Mesenchymal stem cell (in vitro differentiated cells and primary cell): ENCODE measurements at regions not wholly inside any gene's neighbourhood (a gene's known extent, or its start where the extent isn't known, plus 50 kb on each side); places are given as distances from the start of the nearest gene placed in this dataset.

ENCODE experiments used
- DNase-seq: peaks from one replicate; pipeline ENCODE4 v3.0.0-alpha.2; 2013
- H2AFZ ChIP-seq: one replicate; pipeline ENCODE4 v1.6.1; 2013; ENCODE audit warnings: low read depth, mild to moderate bottlenecking, control low read depth, inconsistent platforms, low read length, moderate library complexity
- H2AK5ac ChIP-seq: 2 replicates; pipeline ENCODE4 v1.6.1; 2013; ENCODE audit warnings: low read length, moderate library complexity, mild to moderate bottlenecking, inconsistent platforms; ENCODE audit not compliant: severe bottlenecking
- H2BK120ac ChIP-seq: one replicate; pipeline ENCODE4 v1.6.1; 2013; ENCODE audit warnings: low read depth, mild to moderate bottlenecking, inconsistent platforms, low read length, moderate library complexity
- H2BK12ac ChIP-seq, 2 experiments: one replicate each; pipeline ENCODE4 v1.6.1; 2013; ENCODE audit warnings: inconsistent platforms in 2 of 2, low read length in 2 of 2, mild to moderate bottlenecking in 2 of 2, moderate library complexity in 2 of 2, control low read depth in 1 of 2
- H2BK15ac ChIP-seq: one replicate; pipeline ENCODE4 v1.6.1; 2013; ENCODE audit warnings: mild to moderate bottlenecking, low read depth, inconsistent platforms; ENCODE audit not compliant: poor library complexity, severe bottlenecking
- H2BK5ac ChIP-seq: 2 replicates; pipeline ENCODE4 v1.6.1; 2013; ENCODE audit warnings: low read depth, mild to moderate bottlenecking, low read length, control low read depth, inconsistent platforms; ENCODE audit not compliant: poor library complexity, severe bottlenecking
- H3K14ac ChIP-seq, 2 experiments: one replicate each; pipeline ENCODE4 v1.6.1; 2013; ENCODE audit warnings: inconsistent platforms in 2 of 2, low read length in 2 of 2, control low read depth in 1 of 2, mild to moderate bottlenecking in 1 of 2, moderate library complexity in 1 of 2
- H3K18ac ChIP-seq, 2 experiments: one replicate each; pipeline ENCODE4 v1.6.1; 2013; ENCODE audit warnings: inconsistent platforms in 2 of 2, low read length in 2 of 2, control low read depth in 1 of 2, low read depth in 1 of 2, mild to moderate bottlenecking in 1 of 2
- H3K23ac ChIP-seq, 2 experiments: one replicate each; pipeline ENCODE4 v1.6.1; 2013; ENCODE audit warnings: inconsistent platforms in 2 of 2, low read length in 2 of 2, mild to moderate bottlenecking in 2 of 2, moderate library complexity in 2 of 2, control low read depth in 1 of 2
- H3K27ac ChIP-seq: 2 replicates; pipeline ENCODE4 v1.5.1; 2013; ENCODE audit warnings: mild to moderate bottlenecking, moderate library complexity, low read length, control low read depth, inconsistent platforms; ENCODE audit not compliant: poor library complexity, severe bottlenecking
- H3K27me3 ChIP-seq, 2 experiments: 2 replicates each; pipeline versions ENCODE4 v1.6.1 to v1.7.0; 2013; ENCODE audit warnings: low read length in 2 of 2, mild to moderate bottlenecking in 2 of 2, moderate library complexity in 2 of 2, control low read depth in 1 of 2, inconsistent platforms in 1 of 2; ENCODE audit not compliant: control insufficient read depth in 1 of 2, insufficient read depth in 1 of 2
- H3K36me3 ChIP-seq, 2 experiments: 2 replicates each; pipeline versions ENCODE4 v1.6.1 to v1.7.0; 2013; ENCODE audit warnings: low read length in 2 of 2, control low read depth in 1 of 2, inconsistent platforms in 1 of 2, low read depth in 1 of 2, mild to moderate bottlenecking in 1 of 2; ENCODE audit not compliant: insufficient read depth in 2 of 2, control insufficient read depth in 1 of 2
- H3K4ac ChIP-seq, 2 experiments: one replicate each; pipeline ENCODE4 v1.6.1; 2013; ENCODE audit warnings: inconsistent platforms in 2 of 2, low read length in 2 of 2, mild to moderate bottlenecking in 2 of 2, moderate library complexity in 2 of 2, control low read depth in 1 of 2, low read depth in 1 of 2
- H3K4me1 ChIP-seq: 2 replicates; pipeline ENCODE4 v1.6.1; 2013; ENCODE audit warnings: low read depth, low read length, control low read depth; ENCODE audit not compliant: control insufficient read depth, insufficient read depth
- H3K4me2 ChIP-seq: 2 replicates; pipeline ENCODE4 v1.6.1; 2013; ENCODE audit warnings: low read length, mild to moderate bottlenecking, inconsistent platforms; ENCODE audit not compliant: poor library complexity, severe bottlenecking
- H3K4me3 ChIP-seq, 2 experiments: 2 replicates each; pipeline versions ENCODE4 v1.5.1 to v1.7.0; 2013; ENCODE audit warnings: low read length in 2 of 2, mild to moderate bottlenecking in 2 of 2, control low read depth in 1 of 2, low read depth in 1 of 2; ENCODE audit not compliant: insufficient read depth in 1 of 2
- H3K79me1 ChIP-seq: replicated peaks from 2 replicates; pipeline ENCODE4 v1.6.1; 2013; ENCODE audit warnings: mild to moderate bottlenecking, control low read depth, low read length, inconsistent platforms; ENCODE audit not compliant: poor library complexity, severe bottlenecking
- H3K9ac ChIP-seq: 2 replicates; pipeline ENCODE4 v1.7.0; 2013; ENCODE audit warnings: mild to moderate bottlenecking, low read length, moderate library complexity
- H3K9me3 ChIP-seq: 2 replicates; pipeline ENCODE4 v1.7.0; 2013; ENCODE audit warnings: mild to moderate bottlenecking, low read length; ENCODE audit not compliant: control insufficient read depth
- H4K8ac ChIP-seq: one replicate; pipeline ENCODE4 v1.6.1; 2013; ENCODE audit warnings: inconsistent platforms, mild to moderate bottlenecking, low read length, moderate library complexity
- H4K91ac ChIP-seq: one replicate; pipeline ENCODE4 v1.6.1; 2013; ENCODE audit warnings: mild to moderate bottlenecking, low read length, inconsistent platforms
- WGBS: methylation state at CpG from one replicate; pipeline ENCODE4 v1.1.7; 2013; ENCODE audit warnings: mixed read lengths; 5-methylcytosine and 5-hydroxymethylcytosine counted together

DNA sequence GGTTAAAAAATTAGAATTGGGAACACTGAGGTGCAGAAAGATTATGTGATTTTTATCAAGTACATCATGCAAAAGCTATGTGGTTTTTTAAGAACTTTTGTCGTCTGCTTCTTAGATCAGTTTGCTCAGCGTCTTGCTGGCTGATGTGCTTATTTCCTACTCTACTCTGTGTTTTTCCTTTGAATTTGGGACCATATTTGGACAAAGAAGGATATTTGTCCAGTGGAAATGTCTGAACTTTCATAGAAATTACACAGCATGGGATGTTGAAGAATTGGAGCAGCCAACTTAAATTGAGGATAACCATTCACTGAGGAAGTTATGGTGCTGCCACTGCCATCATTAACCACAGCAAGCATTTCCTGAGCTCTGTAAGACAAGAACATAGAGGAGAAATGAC, 252.8 kb upstream of the HS3ST5 start:
- H2BK120ac ChIP-seq: no peak overlapping the region
- no peak overlapping the region for H3K4ac ChIP-seq
- DNase-seq: no peak
- 89% methylated on average over 2 of the region's 2 CpGs for WGBS
- H3K36me3 ChIP-seq: no peaks in the 10 kb centered on the region
- no peak overlapping the region for H3K14ac ChIP-seq
- no peak overlapping the region for H3K23ac ChIP-seq
- H4K91ac ChIP-seq: no peak overlapping the region
- H3K27ac ChIP-seq: no peak overlapping the region
- H2AFZ ChIP-seq: no peak overlapping the region
- H3K4me1 ChIP-seq: no peaks in the 10 kb centered on the region
- H3K9ac ChIP-seq: no peak overlapping the region
- no peak overlapping the region for H2BK15ac ChIP-seq
- H4K8ac ChIP-seq: no peak overlapping the region
- no peaks in the 10 kb centered on the region for H3K79me1 ChIP-seq
- H3K18ac ChIP-seq: no peak overlapping the region
- H2BK5ac ChIP-seq: no peak overlapping the region
- H3K27me3 ChIP-seq: no peaks in the 10 kb centered on the region
- H3K4me2 ChIP-seq: no peak overlapping the region
- H3K4me3 ChIP-seq: no peak overlapping the region
- no peak overlapping the region for H2AK5ac ChIP-seq
- no peaks in the 10 kb centered on the region for H3K9me3 ChIP-seq
- no peak overlapping the region for H2BK12ac ChIP-seq

DNA sequence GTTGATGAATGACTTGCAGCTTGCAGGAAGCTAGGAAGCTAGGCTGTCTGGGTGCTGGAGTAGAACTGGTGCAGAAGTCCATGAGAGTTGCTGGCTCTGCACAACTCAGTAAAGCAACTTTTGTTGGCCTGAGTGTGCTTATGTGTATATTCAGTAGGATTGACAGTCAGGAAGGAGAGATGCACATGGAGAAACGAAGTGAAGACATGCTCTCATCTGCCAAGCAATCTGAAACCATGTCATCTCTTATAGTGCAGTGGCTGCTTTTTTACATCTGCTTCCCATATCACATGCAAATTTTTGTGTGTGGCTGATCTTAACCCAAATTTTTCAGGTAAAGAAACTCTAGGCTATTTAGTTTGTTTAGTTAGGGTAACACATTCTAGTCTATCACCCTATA, 252.4 kb upstream of the HS3ST5 start:
- Histone ChIP-seq H3K36me3 (no peaks in the 10 kb centered on the region), H3K79me1 (no peaks in the 10 kb centered on the region), H3K9ac (no peak overlapping the region), H2AK5ac (no peak overlapping the region), H3K4me1 (no peaks in the 10 kb centered on the region), H3K14ac (no peak overlapping the region), H3K27ac (no peak overlapping the region), H2AFZ (no peak overlapping the region), H2BK12ac (no peak overlapping the region), H3K4me3 (no peak overlapping the region), H4K91ac (no peak overlapping the region), H3K27me3 (no peaks in the 10 kb centered on the region), H4K8ac (no peak overlapping the region), H2BK120ac (no peak overlapping the region), H3K4ac (no peak overlapping the region), H3K23ac (no peak overlapping the region), H3K18ac (no peak overlapping the region), H2BK5ac (no peak overlapping the region), H3K4me2 (no peak overlapping the region), H3K9me3 (no peaks in the 10 kb centered on the region), H2BK15ac (no peak overlapping the region)
- WGBS: no CpG with 5 or more reads among the region's 1 CpG
- DNase-seq: no peak

DNA sequence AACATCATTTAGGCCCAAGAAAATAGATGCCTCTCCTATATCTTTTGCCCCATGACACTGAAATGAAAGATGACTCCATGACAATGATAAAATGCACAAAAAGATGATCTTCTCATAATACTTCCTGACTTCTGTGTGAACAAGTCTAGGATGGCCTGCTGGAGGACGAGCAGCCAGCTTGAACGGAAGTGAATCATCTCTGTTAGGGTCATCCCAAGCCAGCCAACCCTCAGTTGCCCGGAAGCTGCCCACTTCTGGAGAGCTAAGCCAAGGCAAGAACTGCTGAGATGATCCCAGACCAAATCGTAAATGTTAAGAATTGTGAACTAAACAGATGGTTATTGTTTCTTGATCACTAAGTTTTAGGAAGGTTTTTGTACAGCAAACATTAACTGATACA, 249.7 kb upstream of the HS3ST5 start:
- no peaks in the 10 kb centered on the region for H3K79me1 ChIP-seq
- H3K36me3 ChIP-seq: no peaks in the 10 kb centered on the region
- H3K9me3 ChIP-seq: no peaks in the 10 kb centered on the region
- no peak overlapping the region for H4K91ac ChIP-seq
- 81% methylated on average over 4 of the region's 4 CpGs for WGBS
- no peak overlapping the region for H3K9ac ChIP-seq
- H2AFZ ChIP-seq: no peak overlapping the region
- no peak overlapping the region for H3K4me3 ChIP-seq
- no peaks in the 10 kb centered on the region for H3K27me3 ChIP-seq
- H3K14ac ChIP-seq: no peak overlapping the region
- no peak overlapping the region for H3K18ac ChIP-seq
- H4K8ac ChIP-seq: no peak overlapping the region
- H2BK12ac ChIP-seq: no peak overlapping the region
- no peak overlapping the region for H3K4ac ChIP-seq
- DNase-seq: no peak
- H2BK120ac ChIP-seq: no peak overlapping the region
- no peak overlapping the region for H2BK15ac ChIP-seq
- no peak overlapping the region for H3K27ac ChIP-seq
- no peaks in the 10 kb centered on the region for H3K4me1 ChIP-seq
- H2AK5ac ChIP-seq: no peak overlapping the region
- no peak overlapping the region for H2BK5ac ChIP-seq
- no peak overlapping the region for H3K23ac ChIP-seq
- no peak overlapping the region for H3K4me2 ChIP-seq

DNA sequence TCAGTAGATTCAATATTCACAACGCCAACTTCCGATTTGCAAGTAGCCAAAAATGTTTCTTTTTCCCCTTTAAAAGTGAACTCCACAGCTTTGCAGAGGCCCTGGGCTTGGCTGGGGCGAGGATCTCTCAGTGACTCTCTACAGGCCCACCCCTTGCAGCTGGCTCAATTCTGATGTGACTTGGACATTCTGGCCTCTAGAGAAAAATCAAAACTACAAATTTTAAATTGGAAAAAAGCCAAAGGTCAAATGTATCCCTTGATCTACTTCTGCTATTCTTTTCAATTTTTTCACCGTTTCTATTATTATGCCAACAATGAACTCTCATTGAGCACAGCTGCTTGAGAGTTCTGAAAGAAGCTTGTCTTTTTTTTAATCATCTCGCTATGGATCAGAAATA, 245.9 kb upstream of the HS3ST5 start:
- Histone ChIP-seq H3K79me1 (no peaks in the 10 kb centered on the region), H3K18ac (no peak overlapping the region), H3K27me3 (no peaks in the 10 kb centered on the region), H3K27ac (no peak overlapping the region), H3K4me3 (no peak overlapping the region), H2AK5ac (no peak overlapping the region), H2BK5ac (no peak overlapping the region), H4K8ac (no peak overlapping the region), H3K14ac (no peak overlapping the region), H2BK12ac (no peak overlapping the region), H3K23ac (no peak overlapping the region), H3K4me1 (no peaks in the 10 kb centered on the region), H3K9me3 (peaks cover 4% of the 10 kb centered on the region), H4K91ac (no peak overlapping the region), H3K4me2 (no peak overlapping the region), H3K4ac (no peak overlapping the region), H3K36me3 (no peaks in the 10 kb centered on the region), H2BK120ac (no peak overlapping the region), H3K9ac (no peak overlapping the region), H2BK15ac (no peak overlapping the region), H2AFZ (no peak overlapping the region)
- 93% methylated on average over 5 of the region's 5 CpGs for WGBS
- no peak for DNase-seq
